GM21737 (cell line): ENCODE measurements at regions not wholly inside any gene's neighbourhood (a gene's known extent, or its start where the extent isn't known, plus 50 kb on each side); places are given as distances from the start of the nearest gene placed in this dataset.

Experiments used
- ATAC-seq: cut with Tn5 transposase; IDR thresholded peaks from one replicate; pipeline ENCODE4 v1.9.1; 2021; ENCODE audit warnings: mild to moderate bottlenecking, moderate library complexity; ENCODE audit not compliant: unreplicated experiment

DNA sequence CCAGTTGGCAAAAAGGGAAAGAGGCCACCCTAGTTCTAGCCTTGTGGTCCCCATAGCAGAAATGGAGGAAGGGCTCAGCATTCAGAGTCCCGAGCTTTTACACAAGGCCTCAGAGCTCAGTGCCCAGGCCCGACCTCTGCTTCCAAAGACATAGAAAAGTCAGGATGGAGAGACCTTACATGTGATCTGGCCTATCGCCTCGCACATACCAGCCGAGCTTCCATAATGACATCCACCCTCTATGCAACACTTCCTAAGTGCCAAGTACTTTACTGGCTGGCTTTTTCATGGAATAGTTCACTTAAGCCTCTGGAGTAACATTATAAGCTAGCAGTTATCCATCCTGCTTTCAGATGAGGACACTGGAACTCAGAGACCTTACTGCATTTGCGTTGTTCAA, 275.9 kb downstream of the FAM43A start:
- ATAC-seq: no peak

- no peak for ATAC-seq
Measured at GRCh38 chr3:194962056-194962455, 276.4 kb downstream of the FAM43A start.

DNA sequence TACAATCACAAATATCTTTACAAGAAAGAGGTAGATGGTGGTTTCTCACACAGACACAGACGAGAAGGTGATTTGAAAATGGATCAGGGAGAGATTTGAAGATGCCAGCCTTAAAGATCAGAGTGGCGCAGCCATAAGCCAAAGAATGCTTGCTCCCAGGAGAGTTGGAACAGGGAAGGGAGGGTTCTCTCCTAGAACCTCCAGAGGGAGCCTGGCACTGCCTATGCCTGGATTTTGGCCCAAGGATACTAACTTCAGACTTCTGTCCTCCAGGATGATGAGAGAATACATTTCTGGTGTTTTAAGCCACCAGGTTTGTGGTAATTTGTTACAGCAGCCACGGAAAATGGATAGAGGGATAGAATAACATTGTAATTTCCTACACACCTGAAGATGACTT, 279.1 kb downstream of the FAM43A start:
- ATAC-seq: no peak

DNA sequence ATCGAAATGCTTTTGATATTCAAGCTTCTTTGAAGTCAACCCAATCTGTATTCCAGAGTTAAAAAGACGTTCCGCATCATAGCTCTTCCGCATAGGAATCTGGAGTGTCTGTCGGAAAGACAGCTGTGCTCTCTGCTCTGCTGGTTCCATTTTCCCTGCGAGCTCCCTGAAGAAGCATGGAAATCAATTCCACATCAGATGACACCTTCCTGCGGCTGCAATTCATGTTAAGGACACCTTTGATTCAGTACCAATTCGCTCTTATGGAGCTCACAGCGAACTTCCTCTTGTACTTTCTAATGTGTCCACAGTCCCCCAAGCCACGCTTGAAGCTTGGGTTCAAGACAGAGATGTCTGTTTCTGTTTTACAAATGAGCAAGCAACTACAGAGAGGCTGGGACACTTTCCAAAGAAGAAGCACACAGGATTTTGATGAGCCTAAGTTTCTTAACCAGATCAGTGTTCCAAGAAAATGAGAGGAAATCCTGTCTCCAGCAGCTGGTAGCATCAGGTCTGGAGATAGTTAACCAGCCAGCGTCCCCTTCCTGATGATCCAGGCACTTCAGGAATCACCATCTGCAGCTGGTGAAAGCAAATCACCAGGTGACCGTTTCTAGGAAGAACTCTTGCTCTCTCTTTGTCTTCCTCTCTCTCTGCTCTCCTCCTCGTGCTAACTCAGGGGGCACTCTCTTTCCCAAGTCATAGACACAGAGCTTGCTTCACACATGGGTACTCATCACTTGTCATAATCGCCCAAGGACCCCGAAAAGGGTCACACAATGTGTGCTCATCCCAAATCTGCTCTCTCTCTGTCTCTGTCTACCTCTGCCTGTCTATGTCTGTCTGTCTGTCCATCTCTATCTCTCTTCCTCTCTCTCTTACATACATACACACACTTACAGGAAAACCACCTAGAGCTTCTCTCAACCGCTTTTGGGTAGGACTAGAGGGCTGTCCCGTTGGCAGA, 281.8 kb downstream of the FAM43A start:
- ATAC-seq: no peak

DNA sequence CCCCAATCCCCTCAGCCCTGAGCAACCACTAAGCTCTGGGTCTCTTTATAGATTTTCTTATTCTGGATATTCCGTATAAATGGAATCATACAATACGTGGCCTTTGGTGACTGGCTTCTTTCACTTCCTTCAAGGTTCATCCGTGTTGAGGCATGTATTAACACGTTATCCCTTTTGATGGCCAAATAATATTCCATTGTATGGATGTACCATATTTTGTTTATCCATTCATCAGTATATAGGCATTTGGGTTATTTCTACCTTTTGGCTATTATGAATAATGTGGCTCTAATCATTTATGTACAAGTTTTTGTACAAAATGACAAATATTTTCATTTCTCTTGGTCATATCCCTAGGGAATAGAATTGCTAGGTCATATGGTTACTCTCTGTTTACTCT, 284.4 kb downstream of the FAM43A start:
- no peak for ATAC-seq

GRCh38 chr3:194971009-194971408, 285.3 kb downstream of the FAM43A start:
- no peak for ATAC-seq

- ATAC-seq: no peak
Measured at GRCh38 chr3:194971965-194972364, 286.3 kb downstream of the FAM43A start.

DNA sequence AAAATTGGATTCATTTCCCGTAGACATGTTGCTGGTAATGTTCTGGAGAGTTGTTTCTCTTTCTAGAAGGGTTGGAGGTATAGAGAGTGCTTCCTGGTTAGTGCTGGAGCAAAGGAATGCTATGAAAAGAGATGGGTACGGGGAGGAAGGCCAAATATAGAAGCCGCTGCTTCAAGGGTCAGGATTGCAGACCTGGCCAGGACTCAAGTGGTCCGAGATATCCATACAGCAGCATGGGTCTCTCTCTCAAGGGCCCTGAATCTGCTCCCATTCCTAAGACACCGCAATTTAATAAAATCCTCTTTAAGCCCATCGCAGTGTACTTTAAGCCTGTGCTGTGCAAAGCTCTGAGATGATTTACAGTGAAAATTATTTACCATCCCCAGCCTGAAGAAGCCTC, 287.0 kb downstream of the FAM43A start:
- no peak for ATAC-seq

GRCh38 chr3:194973366-194974000, 287.8 kb downstream of the FAM43A start:
- no peak for ATAC-seq

DNA sequence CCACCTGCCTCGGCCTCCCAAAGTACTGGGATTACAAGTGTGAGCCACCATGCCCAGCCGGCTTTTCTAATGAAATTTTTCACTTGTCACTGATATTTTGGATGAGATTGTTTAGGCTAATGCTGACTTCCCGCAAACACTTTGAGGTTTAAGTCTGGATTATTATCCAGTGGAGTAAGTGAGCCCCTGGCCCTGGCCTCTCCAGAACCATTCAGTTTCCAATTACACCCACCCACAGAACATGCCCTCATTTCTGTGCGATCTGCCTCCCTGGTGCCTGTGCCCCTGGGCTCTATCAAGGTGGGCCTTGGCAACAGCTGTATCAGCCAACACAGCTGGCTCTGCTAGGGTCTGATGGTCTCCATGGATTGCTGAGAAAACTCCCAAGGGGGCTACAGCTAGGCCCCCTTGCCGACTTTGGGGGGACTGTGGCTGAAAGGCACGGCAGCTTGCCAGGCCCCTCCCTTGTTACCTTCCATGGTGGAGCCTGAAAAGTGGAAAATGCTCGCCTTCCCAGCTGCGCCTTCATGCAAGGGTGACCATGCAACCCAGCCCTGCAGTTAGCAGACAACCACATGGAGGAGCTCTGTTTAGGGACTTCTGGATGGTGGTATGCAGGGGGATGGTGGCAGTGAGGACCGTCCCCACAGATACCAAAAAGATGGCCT, 288.9 kb downstream of the FAM43A start:
- no peak for ATAC-seq

DNA sequence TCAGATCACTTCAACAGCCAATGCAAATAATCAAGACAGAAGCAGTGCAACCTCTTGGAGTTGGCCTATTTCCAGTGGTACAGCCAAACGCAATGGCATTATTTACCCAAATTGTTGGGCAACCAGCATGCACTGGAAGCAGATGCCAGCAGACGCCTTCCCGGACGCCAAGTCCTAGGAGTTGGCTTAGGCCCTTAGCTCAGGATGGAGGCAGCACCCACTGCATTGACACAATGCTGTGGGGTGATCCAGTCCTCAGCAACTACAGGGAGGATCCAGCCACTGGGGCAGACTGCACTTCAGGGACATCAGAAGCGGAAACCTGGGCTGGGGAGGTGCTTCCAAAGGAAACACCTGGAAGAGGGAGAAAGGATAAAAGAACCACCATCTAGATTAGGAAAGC, 290.4 kb downstream of the FAM43A start:
- ATAC-seq: no peak

GRCh38 chr3:194976874-194977273, 291.2 kb downstream of the FAM43A start:
- no peak for ATAC-seq

DNA sequence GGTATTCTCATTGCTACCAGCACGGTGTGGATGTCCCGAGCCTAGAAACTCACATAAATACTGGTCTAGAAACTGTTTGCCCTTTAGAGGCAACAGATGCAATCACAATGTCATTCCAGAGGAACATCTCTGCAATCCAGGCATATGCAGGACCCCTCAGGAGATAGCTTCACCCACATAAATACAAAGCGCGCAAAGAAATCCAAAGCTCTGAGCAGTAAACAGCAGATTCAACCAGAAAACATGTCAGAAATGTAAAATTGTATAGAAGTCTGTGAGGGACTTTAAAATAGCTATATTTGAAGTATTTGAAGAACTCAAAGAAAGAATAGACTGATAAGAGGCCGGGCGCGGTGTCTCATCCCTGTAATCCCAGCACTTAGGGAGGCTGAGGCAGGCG, 291.7 kb downstream of the FAM43A start:
- no peak for ATAC-seq

GRCh38 chr3:194979173-194979572, 291.8 kb downstream of the XXYLT1 start:
- no peak for ATAC-seq

DNA sequence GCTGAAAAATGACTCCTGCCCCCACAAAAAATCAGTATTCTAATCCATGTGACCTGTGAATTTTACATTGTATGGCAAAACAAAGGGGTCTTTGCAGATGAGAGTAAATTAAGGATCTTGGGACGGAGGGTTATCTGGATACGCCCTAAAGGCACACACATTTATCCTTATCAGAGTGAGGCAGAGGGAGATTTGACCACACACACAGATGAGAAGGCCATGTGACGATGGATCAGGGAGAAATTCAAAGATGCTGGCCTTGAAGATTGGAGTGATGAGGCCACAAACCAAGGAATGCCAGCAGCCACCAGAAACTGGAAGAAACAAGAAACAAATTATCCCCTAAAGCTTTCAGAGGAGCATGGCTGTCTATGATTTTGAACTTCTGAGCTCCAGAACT, 288.5 kb downstream of the XXYLT1 start:
- no peak for ATAC-seq

- ATAC-seq: no peak
Measured at GRCh38 chr3:194983121-194983520, 287.8 kb downstream of the XXYLT1 start.

- no peak for ATAC-seq
Measured at GRCh38 chr3:194983620-194984019, 287.3 kb downstream of the XXYLT1 start.

GRCh38 chr3:194984066-194984465, 286.9 kb downstream of the XXYLT1 start:
- no peak for ATAC-seq

DNA sequence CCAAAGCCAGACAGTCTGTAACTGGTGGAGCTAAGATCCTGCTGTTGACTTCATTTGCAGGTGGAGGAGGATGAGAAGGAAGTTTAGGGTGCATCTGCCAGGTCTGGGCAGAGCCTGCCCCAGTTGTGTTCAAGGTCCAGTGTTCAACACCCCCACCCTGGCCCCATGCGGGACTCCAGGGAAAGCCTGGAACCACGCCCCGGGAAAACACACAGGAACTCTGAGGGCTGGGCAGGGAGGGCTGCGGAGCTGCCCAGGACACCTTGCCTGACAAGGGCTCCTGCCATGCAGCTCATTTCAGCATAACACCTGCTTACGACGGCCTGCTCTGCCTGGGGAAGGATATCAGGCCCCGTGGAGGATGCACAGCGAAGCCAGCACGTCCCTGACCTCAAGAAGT, 286.3 kb downstream of the XXYLT1 start:
- no peak for ATAC-seq

DNA sequence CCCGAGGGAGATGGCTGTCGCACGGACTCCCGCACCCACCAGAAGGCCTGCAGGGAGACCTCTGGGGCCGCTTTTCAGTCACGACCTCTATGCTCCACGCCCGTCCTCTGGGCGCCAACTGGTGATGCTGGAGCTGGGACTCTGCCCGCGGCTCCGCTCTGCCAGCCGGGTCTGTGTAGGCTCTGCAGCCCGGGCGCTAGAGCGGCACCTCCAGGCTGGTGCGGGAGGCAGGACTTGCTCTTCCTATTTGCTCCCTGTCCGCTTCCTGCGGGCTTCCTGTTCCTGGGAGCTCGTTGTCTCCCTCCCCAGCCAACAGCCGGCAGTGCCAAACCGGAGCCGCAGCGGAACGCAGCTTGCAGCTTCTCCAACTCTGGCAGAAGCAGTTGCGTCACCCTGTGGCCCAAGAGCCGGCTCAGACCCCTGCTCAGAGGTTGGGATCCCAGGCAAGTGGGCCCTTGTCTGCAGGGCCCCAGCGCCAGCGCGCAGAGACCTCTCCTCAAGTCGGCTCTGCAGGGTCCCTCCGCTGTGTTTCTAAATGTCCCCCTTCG, 285.9 kb downstream of the XXYLT1 start:
- ATAC-seq: no peak

- ATAC-seq: no peak
Measured at GRCh38 chr3:194986208-194987043, 284.5 kb downstream of the XXYLT1 start.
